SK-N-SH (cell line): ENCODE measurements at regions not wholly inside any gene's neighbourhood (a gene's known extent, or its start where the extent isn't known, plus 50 kb on each side); places are given as distances from the start of the nearest gene placed in this dataset.

Experiments
- CTCF ChIA-PET: fragments of 300-600, 350-600 bp; formaldehyde crosslinking; extraction: SDS; loops from one replicate; lab custom pipeline; 2021; lab: Yijun Ruan, JAX
- POLR2A ChIA-PET: fragments of 350-600 bp; sonication (Branson Sonifier 250); formaldehyde crosslinking; extraction: SDS; loops from one replicate; lab custom pipeline; 2020; ENCODE audit warnings: antibody characterized with exemption, inconsistent platforms; lab: Yijun Ruan, JAX
- DNase-seq: peaks from one replicate; pipeline ENCODE4 v3.0.0; 2012
- H2AFZ ChIP-seq: fragments of 200-600 bp; sonication (generic); 2 replicates; pipeline ENCODE4 v1.8.1; 2016; ENCODE audit warnings: antibody characterized with exemption, mild to moderate bottlenecking, low read depth
- H3F3A ChIP-seq: fragments of 200-600 bp; sonication (generic); replicated peaks from 2 replicates; pipeline ENCODE3; 2016; ENCODE audit warnings: antibody characterized with exemption, mild to moderate bottlenecking; ENCODE audit not compliant: insufficient read depth
- H3K27ac ChIP-seq, 2 experiments: fragments of 200-500 bp in 1 of 2; fragments of 200-600 bp in 1 of 2; sonication (Bioruptor generic) in 1 of 2; sonication (generic), shearing (Covaris generic) in 1 of 2; 2 replicates each; pipeline versions ENCODE4 v1.5.1 to v1.6.1; 2014 to 2016; ENCODE audit warnings: low read depth in 2 of 2, inconsistent platforms in 1 of 2, low read length in 1 of 2, mild to moderate bottlenecking in 1 of 2, mixed read lengths in 1 of 2
- H3K27me3 ChIP-seq: fragments of 200-600 bp; sonication (generic), shearing (Covaris generic); 2 replicates; pipeline ENCODE4 v1.6.1; 2016; ENCODE audit warnings: mixed run types; ENCODE audit not compliant: insufficient read depth
- H3K36me3 ChIP-seq, 2 experiments: fragments of 200-500 bp in 1 of 2; fragments of 200-600 bp in 1 of 2; sonication (Bioruptor generic) in 1 of 2; sonication (generic) in 1 of 2; replicated peaks in 1 of 2; 2 replicates each; pipeline versions ENCODE3 to v1.5.1; 2014 to 2016; ENCODE audit warnings: low read length in 1 of 2, mild to moderate bottlenecking in 1 of 2; ENCODE audit not compliant: insufficient read depth in 2 of 2, control insufficient read depth in 1 of 2
- H3K4me1 ChIP-seq, 2 experiments: fragments of 200-500 bp in 1 of 2; fragments of 200-600 bp in 1 of 2; sonication (Bioruptor generic) in 1 of 2; sonication (generic), shearing (Covaris generic) in 1 of 2; 2 replicates each; pipeline versions ENCODE4 v1.5.1 to v1.6.1; 2014 to 2016; ENCODE audit warnings: low read depth in 1 of 2, low read length in 1 of 2, mixed run types in 1 of 2; ENCODE audit not compliant: insufficient read depth in 2 of 2, control insufficient read depth in 1 of 2
- H3K4me2 ChIP-seq: fragments of 200-600 bp; sonication (generic), shearing (Covaris generic); 2 replicates; pipeline ENCODE4 v1.6.1; 2017; ENCODE audit warnings: mixed run types
- H3K4me3 ChIP-seq, 2 experiments: fragments of 200-500 bp in 1 of 2; fragments of 200-600 bp in 1 of 2; sonication (Bioruptor generic) in 1 of 2; sonication (generic), shearing (Covaris generic) in 1 of 2; 2 replicates each; pipeline versions ENCODE4 v1.5.1 to v1.8.1; 2014 to 2016; ENCODE audit warnings: low read depth in 2 of 2, inconsistent platforms in 1 of 2, low read length in 1 of 2, mild to moderate bottlenecking in 1 of 2, mixed read lengths in 1 of 2, moderate library complexity in 1 of 2
- H3K79me2 ChIP-seq: fragments of 200-600 bp; sonication (generic); 2 replicates; pipeline ENCODE4 v1.8.1; 2017; ENCODE audit warnings: mild to moderate bottlenecking; ENCODE audit not compliant: insufficient read depth
- H3K9ac ChIP-seq: fragments of 200-600 bp; sonication (generic); 2 replicates; pipeline ENCODE4 v1.6.1; 2017; ENCODE audit warnings: mixed run types
- H3K9me2 ChIP-seq: fragments of 200-600 bp; sonication (generic); 2 replicates; pipeline ENCODE4 v1.6.1; 2017; ENCODE audit warnings: mixed run types
- H3K9me3 ChIP-seq: fragments of 200-600 bp; sonication (generic); 2 replicates; pipeline ENCODE4 v1.6.1; 2017; ENCODE audit warnings: mixed run types, mild to moderate bottlenecking, moderate library complexity
- H4K20me1 ChIP-seq: fragments of 200-600 bp; sonication (generic); 2 replicates; pipeline ENCODE4 v1.6.1; 2017; ENCODE audit warnings: mild to moderate bottlenecking, mixed run types; ENCODE audit not compliant: insufficient read depth
- ELF1 ChIP-seq: IDR thresholded peaks from 2 replicates; pipeline ENCODE4 v1.4.0; 2012
- FOXJ3 ChIP-seq: sonication (generic); formaldehyde crosslinking; IDR thresholded peaks from 2 replicates; pipeline ENCODE4 v1.5.1; 2020; ENCODE audit warnings: mild to moderate bottlenecking, missing genetic modification reagents
- FOXM1 ChIP-seq: IDR thresholded peaks from 2 replicates; pipeline ENCODE4 v1.4.0; 2012; ENCODE audit warnings: low read depth, mild to moderate bottlenecking
- GABPA ChIP-seq: IDR thresholded peaks from 2 replicates; pipeline ENCODE4 v1.4.0; 2012; ENCODE audit warnings: low read depth, mild to moderate bottlenecking
- GATA2 ChIP-seq: sonication (generic); formaldehyde crosslinking; IDR thresholded peaks from 2 replicates; pipeline ENCODE4 v1.5.0; 2020; ENCODE audit warnings: mild to moderate bottlenecking, missing genetic modification reagents
- IRF3 ChIP-seq: fragments of 150-350 bp; IDR thresholded peaks from 2 replicates; pipeline ENCODE4 v1.6.1; 2016; ENCODE audit warnings: mild to moderate bottlenecking, low read depth, low read length
- JUND ChIP-seq: IDR thresholded peaks from 2 replicates; pipeline ENCODE4 v1.4.0; 2012
- MEF2A ChIP-seq: IDR thresholded peaks from 2 replicates; pipeline ENCODE4 v1.4.0; 2012; ENCODE audit warnings: low read depth, borderline replicate concordance
- MXI1 ChIP-seq: IDR thresholded peaks from 2 replicates; pipeline ENCODE4 v1.6.1; 2012; ENCODE audit warnings: mild to moderate bottlenecking, low read depth, low read length, improper control_type of control experiment
- NRF1 ChIP-seq: IDR thresholded peaks from 2 replicates; pipeline ENCODE4 v1.6.1; 2012; ENCODE audit warnings: low read depth, mild to moderate bottlenecking, low read length
- PBX3 ChIP-seq: IDR thresholded peaks from 2 replicates; pipeline ENCODE4; 2012
- RCOR1 ChIP-seq: fragments of 150-350 bp; IDR thresholded peaks from 2 replicates; pipeline ENCODE4 v1.6.1; 2017; ENCODE audit warnings: antibody characterized with exemption, low read length
- REST ChIP-seq: IDR thresholded peaks from 2 replicates; pipeline ENCODE4 v1.6.1; 2012; ENCODE audit warnings: mild to moderate bottlenecking, low read depth, low read length, moderate library complexity
- SIN3A ChIP-seq: IDR thresholded peaks from 2 replicates; pipeline ENCODE4 v1.6.1; 2012; ENCODE audit warnings: low read depth, mild to moderate bottlenecking, low read length, moderate library complexity, borderline replicate concordance
- YY1 ChIP-seq: IDR thresholded peaks from 2 replicates; pipeline ENCODE4 v1.4.0; 2012; ENCODE audit warnings: low read depth, mild to moderate bottlenecking
- WGBS: methylation state at CpG from one replicate; pipeline ENCODE4 v1.1.6; 2017; ENCODE audit warnings: low lambda C conversion rate; 5-methylcytosine and 5-hydroxymethylcytosine counted together
- TF ChIP-seq, protein P1 (sequence below): fragments of 150-350 bp; IDR thresholded peaks from 2 replicates; pipeline ENCODE4 v1.6.1; 2017; ENCODE audit warnings: antibody characterized with exemption, low read length, low read depth, borderline replicate concordance
- TF ChIP-seq, protein P2 (sequence below): IDR thresholded peaks from 2 replicates; pipeline ENCODE4 v1.4.0; 2012; ENCODE audit warnings: low read depth, borderline replicate concordance

GRCh38 chr4:181431006-181431405, 812.2 kb upstream of the TENM3 start:
- ChIA-PET CTCF (interaction anchor here (0.8 kb wide), 1 partner anchor 81 kb away, joined by 3 read pairs; no protein-coding TSS in a partner anchor), POLR2A (no interaction called here)
- Histone ChIP-seq H3K27ac (no peak overlapping the region), H3K27me3 (no peaks in the 10 kb centered on the region), H3K4me3 (no peak overlapping the region), H3K79me2 (no peaks in the 10 kb centered on the region), H3K36me3 (no peaks in the 10 kb centered on the region), H3F3A (no peaks in the 10 kb centered on the region), H2AFZ (no peak overlapping the region), H3K4me2 (no peak overlapping the region), H3K9me2 (no peaks in the 10 kb centered on the region), H4K20me1 (no peaks in the 10 kb centered on the region), H3K9me3 (no peaks in the 10 kb centered on the region)
- DNase-seq: no peak
- 71% methylated on average over 1 of the region's 1 CpG for WGBS
- TF ChIP-seq MEF2A (no peak), ELF1 (no peak), PBX3 (no peak), GABPA (no peak), JUND (no peak), IRF3 (no peak), NRF1 (no peak), REST (no peak), RCOR1 (no peak), FOXM1 (no peak), MXI1 (no peak), FOXJ3 (CRISPR knock-in tag) (no peak), GATA2 (no peak), SIN3A (no peak), YY1 (no peak)
- TF ChIP-seq, protein P1, sequence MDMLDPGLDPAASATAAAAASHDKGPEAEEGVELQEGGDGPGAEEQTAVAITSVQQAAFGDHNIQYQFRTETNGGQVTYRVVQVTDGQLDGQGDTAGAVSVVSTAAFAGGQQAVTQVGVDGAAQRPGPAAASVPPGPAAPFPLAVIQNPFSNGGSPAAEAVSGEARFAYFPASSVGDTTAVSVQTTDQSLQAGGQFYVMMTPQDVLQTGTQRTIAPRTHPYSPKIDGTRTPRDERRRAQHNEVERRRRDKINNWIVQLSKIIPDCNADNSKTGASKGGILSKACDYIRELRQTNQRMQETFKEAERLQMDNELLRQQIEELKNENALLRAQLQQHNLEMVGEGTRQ: no peak
- TF ChIP-seq, protein P2, sequence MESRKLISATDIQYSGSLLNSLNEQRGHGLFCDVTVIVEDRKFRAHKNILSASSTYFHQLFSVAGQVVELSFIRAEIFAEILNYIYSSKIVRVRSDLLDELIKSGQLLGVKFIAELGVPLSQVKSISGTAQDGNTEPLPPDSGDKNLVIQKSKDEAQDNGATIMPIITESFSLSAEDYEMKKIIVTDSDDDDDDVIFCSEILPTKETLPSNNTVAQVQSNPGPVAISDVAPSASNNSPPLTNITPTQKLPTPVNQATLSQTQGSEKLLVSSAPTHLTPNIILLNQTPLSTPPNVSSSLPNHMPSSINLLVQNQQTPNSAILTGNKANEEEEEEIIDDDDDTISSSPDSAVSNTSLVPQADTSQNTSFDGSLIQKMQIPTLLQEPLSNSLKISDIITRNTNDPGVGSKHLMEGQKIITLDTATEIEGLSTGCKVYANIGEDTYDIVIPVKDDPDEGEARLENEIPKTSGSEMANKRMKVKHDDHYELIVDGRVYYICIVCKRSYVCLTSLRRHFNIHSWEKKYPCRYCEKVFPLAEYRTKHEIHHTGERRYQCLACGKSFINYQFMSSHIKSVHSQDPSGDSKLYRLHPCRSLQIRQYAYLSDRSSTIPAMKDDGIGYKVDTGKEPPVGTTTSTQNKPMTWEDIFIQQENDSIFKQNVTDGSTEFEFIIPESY: no peak
- TF ChIP-seq, all 33 proteins: peak for 0
- no peak overlapping the region for H3K9ac ChIP-seq
- no peaks in the 10 kb centered on the region for H3K4me1 ChIP-seq
